Osteoblast (primary cell): ENCODE measurements at regions not wholly inside any gene's neighbourhood (a gene's known extent, or its start where the extent isn't known, plus 50 kb on each side); places are given as distances from the start of the nearest gene placed in this dataset.

Experiments used
- DNase-seq: peaks from one replicate; pipeline ENCODE4 v3.0.0; 2011; ENCODE audit warnings: low spot score, mixed read lengths; ENCODE audit not compliant: insufficient read length; ENCODE audit errors: missing footprints
- H2AFZ ChIP-seq: 2 replicates; pipeline ENCODE4 v1.6.0; 2011; ENCODE audit warnings: mild to moderate bottlenecking, low read length
- H3K27ac ChIP-seq: 2 replicates; pipeline ENCODE4 v1.5.1; 2011; ENCODE audit warnings: mild to moderate bottlenecking, low read depth, low read length, moderate library complexity
- H3K27me3 ChIP-seq: 2 replicates; pipeline ENCODE4 v1.6.0; 2012; ENCODE audit warnings: mild to moderate bottlenecking, control low read depth, inconsistent platforms, low read length, moderate library complexity; ENCODE audit not compliant: insufficient read depth
- H3K36me3 ChIP-seq: 2 replicates; pipeline ENCODE4 v1.5.1; 2011; ENCODE audit warnings: mild to moderate bottlenecking, low read length, control low read depth, moderate library complexity; ENCODE audit not compliant: insufficient read depth
- H3K4me1 ChIP-seq: 2 replicates; pipeline ENCODE4 v1.5.1; 2011; ENCODE audit warnings: mild to moderate bottlenecking, low read length, control low read depth, moderate library complexity; ENCODE audit not compliant: insufficient read depth
- H3K4me2 ChIP-seq: 2 replicates; pipeline ENCODE4 v1.6.0; 2011; ENCODE audit warnings: mild to moderate bottlenecking, low read length; ENCODE audit not compliant: insufficient read depth
- H3K4me3 ChIP-seq: fragments of 200-600 bp; sonication (generic); 3 replicates; pipeline ENCODE4 v1.5.1; 2012; ENCODE audit warnings: mild to moderate bottlenecking, low read length, inconsistent platforms; ENCODE audit not compliant: insufficient read depth
- H3K79me2 ChIP-seq: 2 replicates; pipeline ENCODE4 v1.6.0; 2012; ENCODE audit warnings: mild to moderate bottlenecking, low read length, control low read depth, inconsistent platforms; ENCODE audit not compliant: insufficient read depth
- H3K9me3 ChIP-seq: 2 replicates; pipeline ENCODE4 v1.5.1; 2011; ENCODE audit warnings: low read depth, low read length, control low read depth
- H4K20me1 ChIP-seq: 2 replicates; pipeline ENCODE4 v1.6.0; 2012; ENCODE audit warnings: mild to moderate bottlenecking, low read length, control low read depth; ENCODE audit not compliant: insufficient read depth
- TF ChIP-seq, protein P1 (sequence below): IDR thresholded peaks from 2 replicates; pipeline ENCODE4 v1.5.1; 2011; ENCODE audit warnings: mild to moderate bottlenecking, low read depth, low read length, moderate library complexity; ENCODE audit errors: extremely low read depth

- Histone ChIP-seq H3K27me3 (peaks cover 8% of the 10 kb centered on the region), H3K4me1 (no peaks in the 10 kb centered on the region), H3K27ac (no peak overlapping the region), H3K9me3 (no peaks in the 10 kb centered on the region), H3K4me2 (no peak overlapping the region), H3K4me3 (no peak overlapping the region), H3K36me3 (no peaks in the 10 kb centered on the region), H2AFZ (no peak overlapping the region), H4K20me1 (no peaks in the 10 kb centered on the region), H3K79me2 (no peaks in the 10 kb centered on the region)
- no peak for DNase-seq
- TF ChIP-seq, protein P1, sequence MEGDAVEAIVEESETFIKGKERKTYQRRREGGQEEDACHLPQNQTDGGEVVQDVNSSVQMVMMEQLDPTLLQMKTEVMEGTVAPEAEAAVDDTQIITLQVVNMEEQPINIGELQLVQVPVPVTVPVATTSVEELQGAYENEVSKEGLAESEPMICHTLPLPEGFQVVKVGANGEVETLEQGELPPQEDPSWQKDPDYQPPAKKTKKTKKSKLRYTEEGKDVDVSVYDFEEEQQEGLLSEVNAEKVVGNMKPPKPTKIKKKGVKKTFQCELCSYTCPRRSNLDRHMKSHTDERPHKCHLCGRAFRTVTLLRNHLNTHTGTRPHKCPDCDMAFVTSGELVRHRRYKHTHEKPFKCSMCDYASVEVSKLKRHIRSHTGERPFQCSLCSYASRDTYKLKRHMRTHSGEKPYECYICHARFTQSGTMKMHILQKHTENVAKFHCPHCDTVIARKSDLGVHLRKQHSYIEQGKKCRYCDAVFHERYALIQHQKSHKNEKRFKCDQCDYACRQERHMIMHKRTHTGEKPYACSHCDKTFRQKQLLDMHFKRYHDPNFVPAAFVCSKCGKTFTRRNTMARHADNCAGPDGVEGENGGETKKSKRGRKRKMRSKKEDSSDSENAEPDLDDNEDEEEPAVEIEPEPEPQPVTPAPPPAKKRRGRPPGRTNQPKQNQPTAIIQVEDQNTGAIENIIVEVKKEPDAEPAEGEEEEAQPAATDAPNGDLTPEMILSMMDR: no peak
Measured at GRCh38 chr14:53872681-53873089, 83.9 kb downstream of the BMP4 start.

DNA sequence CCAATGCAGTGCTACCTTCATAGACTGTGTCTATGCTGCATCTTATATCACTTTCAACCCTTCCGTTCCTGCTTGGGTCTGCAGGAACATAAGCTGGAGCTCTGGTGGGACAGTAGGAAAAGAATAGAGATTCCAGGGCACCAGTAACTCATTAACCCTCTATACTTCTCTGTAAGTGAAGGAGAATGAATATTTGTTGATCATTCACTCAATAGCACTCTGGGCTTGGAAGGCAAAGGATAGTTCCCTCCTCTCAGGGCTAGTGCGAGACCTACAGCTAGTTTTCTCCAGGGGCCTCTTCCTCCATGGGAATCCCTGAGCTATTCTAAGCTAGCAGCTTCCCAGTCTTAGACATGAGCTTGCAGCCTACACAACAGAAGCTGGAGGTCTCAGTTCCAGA lies 84.7 kb downstream of the BMP4 start:
- Histone ChIP-seq H2AFZ (no peak overlapping the region), H3K4me1 (no peaks in the 10 kb centered on the region), H3K27ac (no peak overlapping the region), H3K4me3 (no peak overlapping the region), H3K79me2 (no peaks in the 10 kb centered on the region), H3K4me2 (no peak overlapping the region), H4K20me1 (no peaks in the 10 kb centered on the region), H3K27me3 (peaks cover 8% of the 10 kb centered on the region), H3K36me3 (no peaks in the 10 kb centered on the region), H3K9me3 (no peaks in the 10 kb centered on the region)
- DNase-seq: no peak
- TF ChIP-seq, protein P1: no peak

DNA sequence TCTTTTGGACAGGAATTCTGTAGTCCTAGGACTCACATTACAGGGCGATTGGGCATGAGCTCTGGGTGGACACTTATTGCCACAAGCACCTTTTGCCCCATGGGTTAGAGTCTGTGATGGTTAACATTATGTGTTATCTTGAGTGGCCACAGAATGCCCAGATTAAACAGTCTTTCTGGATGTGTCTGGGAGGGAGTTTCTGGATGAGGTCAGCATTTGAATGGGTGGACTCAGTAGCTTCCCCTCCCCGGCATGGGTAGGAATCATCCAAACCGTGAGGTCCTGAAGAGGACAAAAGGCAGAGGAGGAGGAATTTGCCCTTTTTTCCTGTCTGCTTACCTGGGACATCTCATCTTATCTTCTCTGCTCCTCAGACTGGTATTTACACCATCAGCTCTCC lies 85.6 kb downstream of the BMP4 start:
- Histone ChIP-seq H3K4me1 (no peaks in the 10 kb centered on the region), H4K20me1 (no peaks in the 10 kb centered on the region), H3K4me3 (no peak overlapping the region), H3K79me2 (no peaks in the 10 kb centered on the region), H3K36me3 (no peaks in the 10 kb centered on the region), H3K4me2 (no peak overlapping the region), H3K27ac (no peak overlapping the region), H3K9me3 (no peaks in the 10 kb centered on the region), H3K27me3 (peaks cover 14% of the 10 kb centered on the region), H2AFZ (no peak overlapping the region)
- DNase-seq: no peak
- TF ChIP-seq, protein P1: no peak

GRCh38 chr14:53865711-53866110 lies 90.9 kb downstream of the BMP4 start:
- Histone ChIP-seq H3K27ac (no peak overlapping the region), H3K27me3 (peaks cover 18% of the 10 kb centered on the region), H3K4me2 (no peak overlapping the region), H4K20me1 (no peaks in the 10 kb centered on the region), H2AFZ (no peak overlapping the region), H3K9me3 (no peaks in the 10 kb centered on the region), H3K4me1 (no peaks in the 10 kb centered on the region), H3K36me3 (no peaks in the 10 kb centered on the region), H3K4me3 (no peak overlapping the region), H3K79me2 (no peaks in the 10 kb centered on the region)
- TF ChIP-seq, protein P1: no peak
- no peak for DNase-seq
